ENCODE measurements at regions not wholly inside any gene's neighbourhood (a gene's known extent, or its start where the extent isn't known, plus 50 kb on each side); places are given as distances from the start of the nearest gene placed in this dataset.

- DNase-seq: no peak
Measured at GRCh38 chr16:9188721-9189120, 97.3 kb downstream of the HAPSTR1 start.

- DNase-seq: no peak
Measured at GRCh38 chr16:9191274-9191850, 99.9 kb downstream of the HAPSTR1 start.

GRCh38 chr16:9192746-9193145, 101.3 kb downstream of the HAPSTR1 start:
- DNase-seq: no peak

- DNase-seq: no peak
Measured at GRCh38 chr16:9195287-9195686, 103.8 kb downstream of the HAPSTR1 start.

GRCh38 chr16:9197957-9198661, 106.7 kb downstream of the HAPSTR1 start:
- no peak for DNase-seq

GRCh38 chr16:9199311-9199710, 107.9 kb downstream of the HAPSTR1 start:
- DNase-seq: no peak

- no peak for DNase-seq
Measured at GRCh38 chr16:9199751-9200150, 108.3 kb downstream of the HAPSTR1 start.

- no peak for DNase-seq
Measured at GRCh38 chr16:9203956-9204355, 112.5 kb downstream of the HAPSTR1 start.

- no peak for DNase-seq
Measured at GRCh38 chr16:9205661-9206060, 114.2 kb downstream of the HAPSTR1 start.

- DNase-seq: no peak
Measured at GRCh38 chr16:9206156-9206555, 114.7 kb downstream of the HAPSTR1 start.

- no peak for DNase-seq
Measured at GRCh38 chr16:9212621-9213020, 121.2 kb downstream of the HAPSTR1 start.

GRCh38 chr16:9219813-9220212, 128.4 kb downstream of the HAPSTR1 start:
- no peak for DNase-seq

- no peak for DNase-seq
Measured at GRCh38 chr16:9225527-9226316, 134.3 kb downstream of the HAPSTR1 start.

GRCh38 chr16:9226924-9227323, 135.5 kb downstream of the HAPSTR1 start:
- DNase-seq: no peak

GRCh38 chr16:9231039-9231438, 139.6 kb downstream of the HAPSTR1 start:
- DNase-seq: no peak

- no peak for DNase-seq
Measured at GRCh38 chr16:9232102-9232770, 140.8 kb downstream of the HAPSTR1 start.

GRCh38 chr16:9235867-9236266, 144.4 kb downstream of the HAPSTR1 start:
- DNase-seq: no peak

- DNase-seq: no peak
Measured at GRCh38 chr16:9236319-9236718, 144.9 kb downstream of the HAPSTR1 start.

- DNase-seq: no peak
Measured at GRCh38 chr16:9238346-9238745, 146.9 kb downstream of the HAPSTR1 start.

GRCh38 chr16:9241177-9241576, 149.7 kb downstream of the HAPSTR1 start:
- DNase-seq: no peak

GRCh38 chr16:9248162-9248561, 156.7 kb downstream of the HAPSTR1 start:
- no peak for DNase-seq

- no peak for DNase-seq
Measured at GRCh38 chr16:9249534-9249933, 158.1 kb downstream of the HAPSTR1 start.

- DNase-seq: no peak
Measured at GRCh38 chr16:9251026-9251425, 159.6 kb downstream of the HAPSTR1 start.

- DNase-seq: no peak
Measured at GRCh38 chr16:9254863-9255262, 163.4 kb downstream of the HAPSTR1 start.
